Activated CD4-positive, alpha-beta T cell treated with anti-CD3 and anti-CD28 coated beads for 36 hours (primary cell): ENCODE measurements at regions not wholly inside any gene's neighbourhood (a gene's known extent, or its start where the extent isn't known, plus 50 kb on each side); places are given as distances from the start of the nearest gene placed in this dataset.

ENCODE experiments used
- ATAC-seq: fragments of 200-7000 bp; cut with Tn5 transposase; one replicate; pipeline ENCODE4 v1.10.0; 2021; ENCODE audit warnings: mild to moderate bottlenecking, moderate library complexity
- CTCF ChIA-PET: fragments of 350-600 bp; sonication (Branson Sonifier 250); formaldehyde crosslinking; loops from one replicate; lab custom pipeline; 2021; ENCODE audit warnings: antibody characterized with exemption; lab: Charles Lee
- POLR2A ChIA-PET: fragments of 350-600 bp; sonication (Branson Sonifier 250); formaldehyde crosslinking; loops from one replicate; lab custom pipeline; 2021; ENCODE audit warnings: antibody characterized with exemption, inconsistent platforms; lab: Charles Lee
- DNase-seq: peaks from one replicate; pipeline ENCODE4 v3.0.0-alpha.2; 2020
- H3K27ac Mint-ChIP-seq: one replicate; pipeline ENCODE4 v1.8.0; 2021; ENCODE audit warnings: mixed read lengths
- H3K27me3 Mint-ChIP-seq: one replicate; pipeline ENCODE4 v1.8.0; 2021; ENCODE audit warnings: mixed read lengths
- H3K36me3 Mint-ChIP-seq: one replicate; pipeline ENCODE4 v1.8.0; 2021; ENCODE audit warnings: low read depth, mixed read lengths
- H3K4me1 Mint-ChIP-seq: one replicate; pipeline ENCODE4 v1.8.0; 2021; ENCODE audit warnings: mixed read lengths
- H3K4me3 Mint-ChIP-seq: one replicate; pipeline ENCODE4 v1.8.0; 2021; ENCODE audit warnings: mild to moderate bottlenecking, moderate library complexity, mixed read lengths
- H3K9me3 Mint-ChIP-seq: one replicate; pipeline ENCODE4 v1.8.0; 2021; ENCODE audit warnings: low read depth, mixed read lengths
- intact Hi-C, 2 experiments: fragments of 100-400 bp; cut with DNase I in 1 of 2; cut with micrococcal nuclease in 1 of 2; formaldehyde crosslinking; loops; one replicate each; pipeline versions ENCODE4 v1.14.2 to v1.15.1; 2022 to 2024; cut with DNase I, micrococcal nuclease

- intact Hi-C loops: no loop called here
- no peaks in the 10 kb centered on the region for H3K4me1 Mint-ChIP-seq
- POLR2A ChIA-PET: no interaction called here
- ATAC-seq (no peak), DNase-seq (no peak)
- no peak overlapping the region for H3K27ac Mint-ChIP-seq
- no peaks in the 10 kb centered on the region for H3K27me3 Mint-ChIP-seq
- CTCF ChIA-PET: no interaction called here
- H3K9me3 Mint-ChIP-seq: peaks cover 2% of the 10 kb centered on the region
- no peak overlapping the region for H3K4me3 Mint-ChIP-seq
- H3K36me3 Mint-ChIP-seq: no peaks in the 10 kb centered on the region
These were observed 288.4 kb downstream of the MTRR start for GRCh38 chr5:8157320-8157822.

- Mint-ChIP-seq H3K9me3 (no peaks in the 10 kb centered on the region), H3K4me3 (no peak overlapping the region), H3K27ac (no peak overlapping the region), H3K4me1 (no peaks in the 10 kb centered on the region), H3K36me3 (no peaks in the 10 kb centered on the region), H3K27me3 (no peaks in the 10 kb centered on the region)
- ATAC-seq (no peak), DNase-seq (no peak)
- intact Hi-C loops: no loop called here
- POLR2A ChIA-PET: no interaction called here
- CTCF ChIA-PET: no interaction called here
These were observed 307.2 kb downstream of the MTRR start for GRCh38 chr5:8176101-8176693.

GRCh38 chr5:8184455-8185063 is 315.6 kb downstream of the MTRR start:
- H3K27me3 Mint-ChIP-seq: peaks cover 3% of the 10 kb centered on the region
- H3K36me3 Mint-ChIP-seq: no peaks in the 10 kb centered on the region
- ChIA-PET CTCF (interaction anchor here (0.8 kb wide), 2 partner anchors 9 to 131 kb away, joined by 3 read pairs; no protein-coding TSS in a partner anchor), POLR2A (no interaction called here)
- H3K9me3 Mint-ChIP-seq: no peaks in the 10 kb centered on the region
- no peak overlapping the region for H3K4me3 Mint-ChIP-seq
- ATAC-seq: peak; percentile 69
- DNase-seq: peak; percentile 65
- H3K27ac Mint-ChIP-seq: no peak overlapping the region
- intact Hi-C loops: no loop called here
- no peaks in the 10 kb centered on the region for H3K4me1 Mint-ChIP-seq

- CTCF ChIA-PET: interaction anchor here (1.0 to 1.1 kb wide), 2 partner anchors 12 to 53 kb away, joined by 3 read pairs; no protein-coding TSS in a partner anchor
These were observed 316.9 kb downstream of the MTRR start for GRCh38 chr5:8185852-8186251.

GRCh38 chr5:8188874-8189565 is 320.1 kb downstream of the MTRR start:
- DNase-seq (no peak), ATAC-seq (no peak)
- ChIA-PET POLR2A (no interaction called here), CTCF (no interaction called here)
- Mint-ChIP-seq H3K36me3 (no peaks in the 10 kb centered on the region), H3K4me1 (no peaks in the 10 kb centered on the region), H3K9me3 (no peaks in the 10 kb centered on the region), H3K4me3 (no peak overlapping the region), H3K27ac (no peak overlapping the region), H3K27me3 (peaks cover 3% of the 10 kb centered on the region)
- intact Hi-C loops: no loop called here

More at GRCh38 chr5:8185852-8186251, 316.9 kb downstream of the MTRR start:
- Mint-ChIP-seq H3K36me3 (no peaks in the 10 kb centered on the region), H3K4me3 (no peak overlapping the region), H3K4me1 (no peaks in the 10 kb centered on the region), H3K9me3 (no peaks in the 10 kb centered on the region), H3K27ac (no peak overlapping the region), H3K27me3 (peaks cover 3% of the 10 kb centered on the region)
- POLR2A ChIA-PET: no interaction called here
- DNase-seq (no peak), ATAC-seq (no peak)
- intact Hi-C loops: no loop called here

- no peaks in the 10 kb centered on the region for H3K4me1 Mint-ChIP-seq
- CTCF ChIA-PET: no interaction called here
These were observed 323.9 kb downstream of the MTRR start for GRCh38 chr5:8192840-8193239.

GRCh38 chr5:8196061-8196460 is 327.1 kb downstream of the MTRR start:
- DNase-seq (no peak), ATAC-seq (no peak)
- H3K9me3 Mint-ChIP-seq: no peaks in the 10 kb centered on the region
- H3K4me3 Mint-ChIP-seq: no peak overlapping the region
- H3K4me1 Mint-ChIP-seq: no peaks in the 10 kb centered on the region
- ChIA-PET POLR2A (no interaction called here), CTCF (no interaction called here)
- intact Hi-C loops: no loop called here
- no peaks in the 10 kb centered on the region for H3K36me3 Mint-ChIP-seq
- no peak overlapping the region for H3K27ac Mint-ChIP-seq
- H3K27me3 Mint-ChIP-seq: no peaks in the 10 kb centered on the region

More at GRCh38 chr5:8192840-8193239, 323.9 kb downstream of the MTRR start:
- H3K27me3 Mint-ChIP-seq: no peaks in the 10 kb centered on the region
- H3K36me3 Mint-ChIP-seq: no peaks in the 10 kb centered on the region
- POLR2A ChIA-PET: no interaction called here
- no peak overlapping the region for H3K4me3 Mint-ChIP-seq
- H3K27ac Mint-ChIP-seq: no peak overlapping the region
- no peaks in the 10 kb centered on the region for H3K9me3 Mint-ChIP-seq
- DNase-seq: no peak
- intact Hi-C loops: no loop called here
- no peak for ATAC-seq

- ATAC-seq (no peak), DNase-seq (no peak)
- CTCF ChIA-PET: no interaction called here
- Mint-ChIP-seq H3K4me1 (no peaks in the 10 kb centered on the region), H3K9me3 (peaks cover 6% of the 10 kb centered on the region), H3K4me3 (no peak overlapping the region), H3K27ac (no peak overlapping the region), H3K36me3 (no peaks in the 10 kb centered on the region), H3K27me3 (no peaks in the 10 kb centered on the region)
- POLR2A ChIA-PET: no interaction called here
- intact Hi-C loops: no loop called here
These were observed 339.4 kb downstream of the MTRR start for GRCh38 chr5:8208307-8208706.

GRCh38 chr5:8209500-8209899 is 340.6 kb downstream of the MTRR start:
- intact Hi-C loops: no loop called here
- H3K27me3 Mint-ChIP-seq: no peaks in the 10 kb centered on the region
- POLR2A ChIA-PET: no interaction called here

GRCh38 chr5:8213701-8214240 is 344.8 kb downstream of the MTRR start:
- ChIA-PET POLR2A (no interaction called here), CTCF (interaction anchor here (0.7 kb wide), 1 partner anchor 337 kb away, joined by 4 read pairs; no protein-coding TSS in a partner anchor)
- no peak for DNase-seq
- Mint-ChIP-seq H3K27ac (no peak overlapping the region), H3K9me3 (peaks cover under 1% of the 10 kb centered on the region), H3K36me3 (no peaks in the 10 kb centered on the region), H3K27me3 (no peaks in the 10 kb centered on the region), H3K4me3 (no peak overlapping the region), H3K4me1 (no peaks in the 10 kb centered on the region)
- ATAC-seq: no peak
- intact Hi-C loops: no loop called here

More at GRCh38 chr5:8209500-8209899, 340.6 kb downstream of the MTRR start:
- no peak overlapping the region for H3K4me3 Mint-ChIP-seq
- ATAC-seq (no peak), DNase-seq (no peak)
- no peaks in the 10 kb centered on the region for H3K4me1 Mint-ChIP-seq
- H3K9me3 Mint-ChIP-seq: peaks cover 2% of the 10 kb centered on the region
- no peak overlapping the region for H3K27ac Mint-ChIP-seq
- no peaks in the 10 kb centered on the region for H3K36me3 Mint-ChIP-seq
- CTCF ChIA-PET: no interaction called here

- no peaks in the 10 kb centered on the region for H3K4me1 Mint-ChIP-seq
- intact Hi-C loops: no loop called here
- H3K27me3 Mint-ChIP-seq: no peaks in the 10 kb centered on the region
- no peak for DNase-seq
- ChIA-PET CTCF (interaction anchor here (0.6 kb wide), 1 partner anchor 1585 kb away, joined by 3 read pairs; no protein-coding TSS in a partner anchor), POLR2A (no interaction called here)
- H3K9me3 Mint-ChIP-seq: peaks cover 5% of the 10 kb centered on the region
- H3K36me3 Mint-ChIP-seq: no peaks in the 10 kb centered on the region
- no peak for ATAC-seq
- no peak overlapping the region for H3K4me3 Mint-ChIP-seq
- no peak overlapping the region for H3K27ac Mint-ChIP-seq
These were observed 348.0 kb downstream of the MTRR start for GRCh38 chr5:8216921-8217320.
